Kidney epithelial cell (primary cell): ENCODE measurements at regions not wholly inside any gene's neighbourhood (a gene's known extent, or its start where the extent isn't known, plus 50 kb on each side); places are given as distances from the start of the nearest gene placed in this dataset.

ENCODE experiments used
- DNase-seq: peaks from one replicate; pipeline ENCODE4 v3.0.0-alpha.2; 2010; ENCODE audit warnings: low read depth
- H3K27me3 ChIP-seq: 2 replicates; pipeline ENCODE4 v1.6.0; 2011; ENCODE audit warnings: low read length; ENCODE audit not compliant: control insufficient read depth, insufficient read depth
- H3K36me3 ChIP-seq: 2 replicates; pipeline ENCODE4 v1.5.1; 2011; ENCODE audit warnings: low read length; ENCODE audit not compliant: control insufficient read depth, insufficient read depth
- H3K4me3 ChIP-seq: 2 replicates; pipeline ENCODE4 v1.5.1; 2011; ENCODE audit warnings: low read depth, mild to moderate bottlenecking, control low read depth, low read length
- TF ChIP-seq, protein P1 (sequence below): IDR thresholded peaks from 2 replicates; pipeline ENCODE4 v1.5.1; 2011; ENCODE audit warnings: mild to moderate bottlenecking, moderate library complexity, low read length, control low read depth, inconsistent platforms; ENCODE audit not compliant: insufficient read depth, poor library complexity, severe bottlenecking

DNA sequence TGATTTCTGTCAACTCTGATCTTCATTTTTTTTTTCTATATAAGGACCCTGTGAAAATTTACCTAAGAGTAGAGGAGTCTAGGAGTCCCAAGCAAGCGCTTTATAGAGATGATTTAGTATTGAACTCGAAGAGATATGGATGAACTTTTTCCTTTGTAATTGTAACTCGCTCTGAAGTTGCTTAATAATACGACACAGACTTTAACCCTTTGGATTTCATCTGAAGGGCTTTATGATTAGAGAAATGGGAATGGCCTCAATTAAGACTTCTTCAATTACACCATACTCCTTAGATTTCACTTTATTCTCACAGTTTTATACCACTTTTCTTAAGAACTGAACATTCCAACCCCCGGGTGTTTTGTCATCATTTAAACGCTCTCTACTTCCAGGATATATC, 647.7 kb downstream of the HTR1A start:
- H3K27me3 ChIP-seq = no peaks in the 10 kb centered on the region
- TF ChIP-seq, protein P1, sequence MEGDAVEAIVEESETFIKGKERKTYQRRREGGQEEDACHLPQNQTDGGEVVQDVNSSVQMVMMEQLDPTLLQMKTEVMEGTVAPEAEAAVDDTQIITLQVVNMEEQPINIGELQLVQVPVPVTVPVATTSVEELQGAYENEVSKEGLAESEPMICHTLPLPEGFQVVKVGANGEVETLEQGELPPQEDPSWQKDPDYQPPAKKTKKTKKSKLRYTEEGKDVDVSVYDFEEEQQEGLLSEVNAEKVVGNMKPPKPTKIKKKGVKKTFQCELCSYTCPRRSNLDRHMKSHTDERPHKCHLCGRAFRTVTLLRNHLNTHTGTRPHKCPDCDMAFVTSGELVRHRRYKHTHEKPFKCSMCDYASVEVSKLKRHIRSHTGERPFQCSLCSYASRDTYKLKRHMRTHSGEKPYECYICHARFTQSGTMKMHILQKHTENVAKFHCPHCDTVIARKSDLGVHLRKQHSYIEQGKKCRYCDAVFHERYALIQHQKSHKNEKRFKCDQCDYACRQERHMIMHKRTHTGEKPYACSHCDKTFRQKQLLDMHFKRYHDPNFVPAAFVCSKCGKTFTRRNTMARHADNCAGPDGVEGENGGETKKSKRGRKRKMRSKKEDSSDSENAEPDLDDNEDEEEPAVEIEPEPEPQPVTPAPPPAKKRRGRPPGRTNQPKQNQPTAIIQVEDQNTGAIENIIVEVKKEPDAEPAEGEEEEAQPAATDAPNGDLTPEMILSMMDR = no peak
- no peak overlapping the region for H3K4me3 ChIP-seq
- no peak for DNase-seq
- H3K36me3 ChIP-seq = no peaks in the 10 kb centered on the region

- no peaks in the 10 kb centered on the region for H3K36me3 ChIP-seq
- H3K4me3 ChIP-seq = no peak overlapping the region
- TF ChIP-seq, protein P1 = no peak
- DNase-seq = no peak
- H3K27me3 ChIP-seq = no peaks in the 10 kb centered on the region
Observed at GRCh38 chr5:63310644-63311043, 651.6 kb downstream of the HTR1A start.

GRCh38 chr5:63306909-63307308, 655.3 kb downstream of the HTR1A start:
- Histone ChIP-seq H3K36me3 (no peaks in the 10 kb centered on the region), H3K27me3 (no peaks in the 10 kb centered on the region), H3K4me3 (no peak overlapping the region)
- TF ChIP-seq, protein P1 = no peak
- no peak for DNase-seq

- no peak for DNase-seq
- TF ChIP-seq, protein P1 = no peak
- Histone ChIP-seq H3K36me3 (no peaks in the 10 kb centered on the region), H3K4me3 (no peak overlapping the region), H3K27me3 (no peaks in the 10 kb centered on the region)
Observed at GRCh38 chr5:63293317-63293716, 668.9 kb downstream of the HTR1A start.

DNA sequence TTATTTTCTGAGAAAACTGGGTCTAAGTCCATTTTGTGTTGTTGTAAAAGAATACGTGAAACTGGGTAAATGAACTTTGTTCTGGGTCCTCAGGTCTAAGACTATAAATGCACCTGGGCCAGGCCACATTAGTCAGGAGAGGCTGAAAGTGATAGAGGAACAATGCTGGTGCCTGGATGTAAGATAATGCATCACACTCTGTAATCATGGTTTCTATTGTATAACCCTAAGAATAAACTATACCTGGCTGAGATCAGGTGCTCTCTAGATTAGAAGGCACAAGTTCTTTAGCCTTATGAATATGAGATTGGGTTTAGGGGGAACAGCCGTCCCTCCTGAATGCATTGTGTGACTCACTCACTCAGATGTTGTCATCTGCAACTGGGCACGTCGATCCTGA, 675.5 kb downstream of the HTR1A start:
- Histone ChIP-seq H3K36me3 (no peaks in the 10 kb centered on the region), H3K27me3 (no peaks in the 10 kb centered on the region), H3K4me3 (no peak overlapping the region)
- TF ChIP-seq, protein P1 = no peak
- DNase-seq = no peak

DNA sequence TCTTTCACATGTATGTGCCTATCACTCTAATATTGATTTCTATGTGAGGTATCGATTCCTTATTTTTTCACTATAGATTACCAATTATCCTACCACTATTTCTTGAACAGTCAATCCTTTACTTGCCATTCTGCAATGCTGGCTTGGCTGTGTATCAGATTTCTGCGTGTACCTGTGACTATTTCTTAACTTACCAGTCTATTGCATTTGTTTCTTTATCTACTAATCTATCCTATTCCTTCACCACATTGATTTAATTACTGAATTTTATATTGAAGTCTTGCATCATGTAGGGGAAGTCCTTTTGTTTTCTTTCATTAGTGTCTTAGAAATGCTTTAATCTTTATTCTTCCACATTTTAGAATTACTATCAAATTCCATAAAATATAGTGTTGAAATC, 684.8 kb downstream of the LRRC70 start:
- Histone ChIP-seq H3K36me3 (no peaks in the 10 kb centered on the region), H3K4me3 (no peak overlapping the region), H3K27me3 (no peaks in the 10 kb centered on the region)
- DNase-seq = no peak
- TF ChIP-seq, protein P1 = no peak
